DMS53 (cell line): ENCODE measurements at regions not wholly inside any gene's neighbourhood (a gene's known extent, or its start where the extent isn't known, plus 50 kb on each side); places are given as distances from the start of the nearest gene placed in this dataset.

ENCODE experiments used
- DNase-seq: peaks from one replicate; lab custom pipeline; 2025; lab: John Stamatoyannopoulos, UW

- DNase-seq, result no peak
Observed at GRCh38 chr2:125512313-125512712, 1143.6 kb upstream of the GYPC start.

- peak; percentile 66 for DNase-seq
Observed at GRCh38 chr2:125516496-125517109, 1139.4 kb upstream of the GYPC start.

- DNase-seq, result no peak
Observed at GRCh38 chr2:125526093-125526492, 1129.9 kb upstream of the GYPC start.

GRCh38 chr2:125535089-125535488, 1120.9 kb upstream of the GYPC start:
- no peak for DNase-seq

GRCh38 chr2:125543968-125544514, 1111.9 kb upstream of the GYPC start:
- DNase-seq, result peak; percentile 77

- DNase-seq, result no peak
Observed at GRCh38 chr2:125553768-125554167, 1102.2 kb upstream of the GYPC start.

GRCh38 chr2:125554956-125555355, 1101.0 kb upstream of the GYPC start:
- no peak for DNase-seq

GRCh38 chr2:125559186-125559585, 1096.8 kb upstream of the GYPC start:
- no peak for DNase-seq

- no peak for DNase-seq
Observed at GRCh38 chr2:125560855-125561254, 1095.1 kb upstream of the GYPC start.

GRCh38 chr2:125561302-125561701, 1094.7 kb upstream of the GYPC start:
- no peak for DNase-seq

GRCh38 chr2:125562924-125563323, 1093.0 kb upstream of the GYPC start:
- no peak for DNase-seq

- DNase-seq, result peak; percentile 8
Observed at GRCh38 chr2:125564471-125564870, 1091.5 kb upstream of the GYPC start.

GRCh38 chr2:125566422-125566821, 1089.5 kb upstream of the GYPC start:
- DNase-seq, result no peak

GRCh38 chr2:125567100-125567499, 1088.9 kb upstream of the GYPC start:
- DNase-seq, result no peak

GRCh38 chr2:125572660-125573059, 1083.3 kb upstream of the GYPC start:
- no peak for DNase-seq

- no peak for DNase-seq
Observed at GRCh38 chr2:125573432-125573831, 1082.5 kb upstream of the GYPC start.

- DNase-seq, result no peak
Observed at GRCh38 chr2:125576558-125576957, 1079.4 kb upstream of the GYPC start.

GRCh38 chr2:125581557-125581956, 1074.4 kb upstream of the GYPC start:
- no peak for DNase-seq

- no peak for DNase-seq
Observed at GRCh38 chr2:125582516-125582915, 1073.4 kb upstream of the GYPC start.

GRCh38 chr2:125584732-125585131, 1071.2 kb upstream of the GYPC start:
- no peak for DNase-seq

- DNase-seq, result no peak
Observed at GRCh38 chr2:125588780-125589179, 1067.2 kb upstream of the GYPC start.

GRCh38 chr2:125591954-125592353, 1064.0 kb upstream of the GYPC start:
- DNase-seq, result no peak

- DNase-seq, result no peak
Observed at GRCh38 chr2:125593036-125593435, 1062.9 kb upstream of the GYPC start.

- DNase-seq, result no peak
Observed at GRCh38 chr2:125596612-125597011, 1059.3 kb upstream of the GYPC start.
